HG03039 (cell line): ENCODE measurements at regions not wholly inside any gene's neighbourhood (a gene's known extent, or its start where the extent isn't known, plus 50 kb on each side); places are given as distances from the start of the nearest gene placed in this dataset.
"Not testable (repeated sequence)": the region's sequence is repeated elsewhere in the genome, so short reads cannot be mapped to it uniquely, and the experiment has no call there.

ENCODE experiments used
- ATAC-seq: cut with Tn5 transposase; IDR thresholded peaks from one replicate; pipeline ENCODE4 v1.9.1; 2021; ENCODE audit warnings: mild to moderate bottlenecking, moderate library complexity; ENCODE audit not compliant: unreplicated experiment

DNA sequence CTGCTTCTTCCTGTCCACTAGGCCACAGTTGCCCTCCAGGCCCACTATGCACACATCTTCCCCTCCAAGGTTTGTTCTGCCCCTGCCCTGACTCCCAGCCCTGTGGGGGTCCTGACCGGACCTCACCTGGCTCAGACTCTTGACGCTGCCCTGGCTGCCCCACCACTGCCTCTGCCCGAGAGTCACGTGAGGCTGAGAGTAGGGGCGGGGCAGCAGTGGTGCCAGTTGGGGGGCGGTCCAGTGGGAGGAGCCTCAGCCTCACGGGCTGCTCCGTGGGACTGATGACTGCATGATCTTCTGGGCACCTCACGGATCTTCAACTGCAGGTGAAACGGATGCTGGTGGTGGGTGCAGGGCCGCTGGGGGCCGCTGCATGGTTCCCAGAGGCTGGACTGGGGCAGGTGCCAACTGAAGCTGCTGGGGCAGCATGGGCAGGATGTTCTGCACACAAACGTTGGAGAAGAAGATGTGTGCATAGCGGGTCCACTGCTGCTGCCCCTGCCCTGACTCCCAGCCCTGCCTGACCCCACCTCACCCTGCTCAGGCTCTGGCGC is 77.6 kb downstream of the HHIPL2 start:
- not testable (repeated sequence) for ATAC-seq

DNA sequence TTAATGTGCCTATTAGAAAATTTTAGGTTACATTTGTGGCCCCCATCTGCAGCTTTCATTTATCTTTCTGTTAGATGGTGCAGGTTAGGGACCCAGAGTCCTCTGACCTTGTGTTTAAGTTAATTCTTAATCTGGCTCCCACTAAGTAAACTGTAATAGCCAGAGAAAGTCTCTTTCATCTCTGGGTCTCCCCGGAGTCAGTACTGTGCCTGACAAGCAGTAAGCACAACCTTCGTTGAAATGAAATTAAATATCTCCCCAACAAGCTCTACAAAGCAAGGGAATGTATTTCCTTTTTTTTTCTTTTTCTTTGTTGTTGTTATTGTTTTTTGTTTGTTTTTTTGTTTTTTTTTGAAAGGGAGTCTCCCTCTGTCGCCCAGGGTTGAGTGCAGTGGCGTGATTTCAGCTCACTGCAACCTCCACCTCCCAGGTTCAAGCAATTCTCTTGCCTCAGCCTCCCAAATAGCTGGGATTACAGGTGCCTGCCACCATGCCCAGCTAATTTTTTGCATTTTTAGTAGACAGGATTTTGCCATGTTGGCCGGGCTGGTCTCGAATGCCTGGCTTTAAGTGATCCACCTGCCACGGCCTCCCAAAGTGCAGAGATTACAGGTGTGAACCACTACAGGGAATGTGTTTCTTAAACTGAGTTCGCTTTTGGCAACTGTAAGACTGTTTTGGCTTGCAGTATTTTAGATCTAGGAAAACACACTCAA is 81.6 kb downstream of the HHIPL2 start:
- no peak for ATAC-seq

DNA sequence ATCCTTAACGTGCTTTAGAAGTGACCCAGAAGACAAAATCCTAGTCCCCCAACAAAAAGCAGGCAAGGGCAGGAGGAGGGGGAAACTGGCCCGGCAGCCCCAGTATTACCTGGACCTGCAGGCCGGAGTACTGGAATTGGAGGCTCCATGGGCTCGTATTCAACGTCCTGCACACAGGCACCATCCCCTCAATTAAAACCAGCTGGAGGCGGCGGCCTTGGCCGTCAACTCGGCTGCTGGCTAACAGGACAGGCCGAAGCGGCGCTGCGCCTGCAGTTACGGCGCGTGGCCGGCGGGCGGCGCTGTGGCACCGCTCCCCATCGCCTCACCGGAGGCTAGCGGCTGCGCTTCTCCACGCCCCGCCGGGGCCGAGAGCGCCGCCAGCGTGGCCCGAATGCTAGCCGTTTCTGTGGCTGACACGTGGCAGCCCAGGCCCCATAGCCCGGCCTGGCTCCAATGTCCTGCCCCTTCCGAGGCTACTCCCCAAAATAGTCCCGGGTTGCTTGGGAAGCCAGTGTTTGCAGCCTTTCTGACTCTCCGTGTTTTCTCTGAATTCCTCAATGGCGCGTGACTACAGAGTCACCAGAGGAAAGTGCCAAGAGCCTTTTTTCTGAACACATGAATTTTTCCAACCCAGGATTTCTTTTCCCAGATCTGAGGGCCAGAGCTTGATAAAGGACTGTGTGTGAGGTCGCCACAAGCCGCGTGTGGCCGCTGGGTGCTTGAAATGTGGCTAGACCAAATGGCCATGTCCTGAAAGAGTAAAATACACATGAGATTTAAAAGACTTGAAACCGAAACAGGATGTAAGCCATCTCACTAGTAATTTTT is 82.5 kb downstream of the HHIPL2 start:
- peak; percentile 92 for ATAC-seq

DNA sequence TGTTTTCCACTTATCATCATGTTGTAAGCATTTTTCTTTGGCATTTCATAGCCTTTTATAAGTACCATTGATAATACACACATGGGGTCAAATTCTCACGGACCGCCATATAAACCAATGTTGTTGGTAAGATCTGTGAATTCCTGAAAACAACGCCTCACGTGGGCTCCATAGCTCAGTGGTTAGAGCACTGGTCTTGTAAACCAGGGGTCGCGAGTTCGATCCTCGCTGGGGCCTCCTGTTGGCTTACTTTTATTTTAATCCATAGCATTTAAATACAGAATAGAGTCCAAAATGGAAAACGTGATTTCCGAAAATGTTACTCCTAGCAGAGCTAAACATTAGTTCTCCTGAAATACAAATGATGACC is 83.1 kb downstream of the HHIPL2 start:
- ATAC-seq = peak; percentile 16

DNA sequence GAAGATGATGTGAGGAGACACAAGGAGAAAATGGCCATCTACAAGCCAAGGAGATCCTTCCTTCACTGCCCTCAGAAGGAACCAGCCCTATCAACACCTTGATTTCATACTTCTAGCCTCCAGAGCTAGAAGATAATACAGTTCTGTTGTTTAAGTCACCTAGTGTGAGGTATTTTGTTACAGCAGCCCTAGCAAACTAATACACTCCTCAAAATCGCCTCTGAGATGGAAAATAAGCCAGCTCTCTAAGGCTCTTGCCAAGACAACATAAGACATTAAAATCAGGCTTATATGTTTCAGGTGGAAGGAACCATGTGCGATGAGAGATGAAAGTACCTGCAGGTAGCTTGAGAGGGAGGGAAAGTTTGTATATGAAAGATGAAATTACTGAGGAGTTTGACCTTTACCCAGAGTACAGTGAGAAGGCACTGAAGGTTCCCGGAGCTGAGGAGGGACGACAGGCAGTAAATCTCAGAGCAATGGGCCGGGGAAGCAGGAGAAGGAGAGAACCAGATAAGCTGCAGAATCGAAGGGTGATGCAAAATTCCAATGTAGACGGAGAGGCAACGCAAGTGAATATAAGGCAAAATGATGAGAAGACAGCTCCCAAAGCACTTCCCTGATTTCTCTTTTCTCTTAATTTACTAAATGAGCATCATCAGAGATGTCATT is 84.7 kb downstream of the HHIPL2 start:
- ATAC-seq = no peak

DNA sequence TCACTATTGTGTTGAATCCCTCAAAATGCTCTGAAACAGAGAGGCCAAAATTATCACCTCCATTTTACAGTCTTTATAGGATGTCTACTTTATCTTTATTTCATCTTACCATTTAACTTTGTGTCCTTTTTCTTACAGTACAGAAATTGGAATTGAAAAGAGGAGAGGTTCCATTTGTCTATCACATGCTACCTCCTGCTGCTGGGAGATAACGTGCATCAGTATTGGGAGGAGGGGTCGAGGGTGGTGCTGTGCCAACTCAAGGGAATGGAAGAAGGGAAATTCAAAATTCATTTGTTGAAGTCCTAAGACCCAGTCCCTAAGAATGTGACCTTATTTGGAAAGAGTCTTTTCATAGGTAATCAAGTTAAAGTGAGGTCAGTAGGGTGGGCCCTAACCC is 85.3 kb downstream of the HHIPL2 start:
- ATAC-seq = no peak

DNA sequence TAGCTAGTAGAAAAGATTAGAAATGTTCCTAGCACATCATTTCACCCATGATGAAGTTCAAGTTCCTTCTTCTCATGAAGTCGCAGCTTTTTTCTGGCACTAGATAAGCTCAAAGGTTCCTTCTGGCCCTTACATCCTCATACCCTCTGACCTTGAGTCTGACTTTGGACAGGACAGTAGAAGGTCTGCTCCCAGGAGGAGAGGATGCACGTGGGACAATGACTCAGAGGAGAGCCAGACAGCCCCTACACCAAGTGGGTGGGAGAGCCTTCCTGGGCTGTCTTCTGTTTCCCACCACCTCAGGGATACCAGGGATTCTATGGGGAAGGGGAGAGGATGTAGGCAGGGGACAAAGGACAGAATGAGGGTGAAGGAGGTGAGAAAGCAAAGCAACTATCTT is 86.0 kb downstream of the HHIPL2 start:
- ATAC-seq = no peak

DNA sequence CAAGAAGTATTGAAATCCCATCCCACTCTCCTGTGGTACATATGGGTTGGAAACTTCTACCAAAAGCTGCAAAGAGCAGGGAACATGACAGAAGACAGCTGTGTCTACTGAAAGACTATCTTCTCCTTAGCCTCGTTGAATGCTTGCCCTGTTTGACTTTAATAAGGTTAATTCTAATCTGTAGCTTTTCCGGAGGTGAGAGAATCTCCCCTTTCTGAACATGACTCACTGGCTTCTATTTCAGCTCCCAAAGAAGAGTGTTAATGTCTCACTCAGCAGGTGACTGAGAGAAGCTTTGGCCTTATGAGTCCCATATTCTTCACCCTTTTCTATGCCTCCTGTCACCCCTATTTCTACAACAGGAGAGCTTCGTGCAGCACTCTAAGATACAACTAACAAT is 88.3 kb downstream of the HHIPL2 start:
- ATAC-seq = no peak

DNA sequence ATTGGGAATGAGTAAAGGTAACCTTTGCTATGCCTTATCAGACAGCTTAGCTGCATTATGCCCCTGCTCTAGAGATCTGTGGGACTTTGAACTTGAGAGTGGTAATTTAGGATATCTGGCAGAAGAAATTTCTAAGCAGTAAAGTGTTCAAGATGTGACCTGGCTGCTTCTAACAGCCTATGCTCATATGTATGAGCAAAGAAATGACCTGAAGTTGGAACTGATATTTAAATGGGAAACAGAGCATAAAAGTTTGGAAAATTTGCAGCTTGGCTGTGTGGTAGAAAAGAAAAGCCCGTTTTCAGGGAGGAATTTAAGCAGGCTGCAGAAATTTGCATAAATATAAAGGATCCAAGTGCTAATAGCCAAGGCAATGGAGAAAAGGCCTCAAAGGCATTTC is 90.4 kb downstream of the HHIPL2 start:
- ATAC-seq = no peak

DNA sequence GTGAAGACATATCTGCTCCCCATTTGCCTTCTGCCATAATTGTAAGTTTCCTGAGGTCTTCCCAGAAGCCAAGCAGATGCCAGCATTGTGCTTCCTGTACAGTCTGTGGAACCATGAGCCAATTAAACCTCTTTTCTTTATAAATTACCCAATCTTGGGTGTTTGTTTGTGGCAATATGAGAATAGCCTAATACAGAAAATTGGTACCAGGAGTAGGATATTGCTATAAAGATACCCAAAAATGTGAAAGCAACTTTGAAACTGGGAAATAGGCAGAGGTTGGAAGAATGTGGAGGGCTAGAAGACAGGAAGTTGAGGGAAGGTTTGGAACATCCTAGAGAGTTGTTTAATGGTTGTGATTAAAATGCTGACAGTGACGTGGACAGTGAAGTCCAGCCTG is 90.8 kb downstream of the HHIPL2 start:
- ATAC-seq = no peak

DNA sequence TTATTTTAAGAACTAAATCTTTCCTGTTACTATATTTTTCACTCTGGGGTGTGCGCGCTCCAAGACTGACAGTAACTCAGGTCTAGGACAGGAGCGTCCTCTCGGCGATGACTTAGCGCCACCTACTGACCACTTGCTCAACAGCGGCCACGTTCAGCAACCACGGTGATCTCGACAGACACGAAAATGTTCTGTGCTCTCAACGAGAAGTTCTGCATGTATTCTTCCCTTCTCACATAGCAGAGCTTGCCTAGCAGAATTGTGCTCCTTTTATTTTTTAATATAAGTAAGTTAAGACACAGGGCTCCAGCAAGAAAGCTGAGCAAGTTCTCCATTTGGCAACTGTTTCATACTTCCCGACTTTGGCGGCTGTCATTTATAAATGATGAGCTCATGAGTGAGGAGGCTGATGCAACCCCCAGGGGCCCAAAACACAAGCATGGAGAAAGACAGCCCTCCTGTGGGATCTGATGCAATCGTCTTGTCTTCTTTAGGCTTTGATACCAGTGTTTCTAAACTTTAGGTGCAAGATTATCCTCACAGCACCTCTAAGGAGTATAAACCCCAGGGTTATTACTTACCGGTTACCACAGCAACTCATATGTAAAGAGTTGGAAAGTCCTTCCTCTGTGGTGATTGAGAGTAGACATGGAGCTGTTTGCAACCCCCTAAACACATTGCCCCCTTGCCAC is 92.6 kb downstream of the HHIPL2 start:
- ATAC-seq = peak; percentile 94

DNA sequence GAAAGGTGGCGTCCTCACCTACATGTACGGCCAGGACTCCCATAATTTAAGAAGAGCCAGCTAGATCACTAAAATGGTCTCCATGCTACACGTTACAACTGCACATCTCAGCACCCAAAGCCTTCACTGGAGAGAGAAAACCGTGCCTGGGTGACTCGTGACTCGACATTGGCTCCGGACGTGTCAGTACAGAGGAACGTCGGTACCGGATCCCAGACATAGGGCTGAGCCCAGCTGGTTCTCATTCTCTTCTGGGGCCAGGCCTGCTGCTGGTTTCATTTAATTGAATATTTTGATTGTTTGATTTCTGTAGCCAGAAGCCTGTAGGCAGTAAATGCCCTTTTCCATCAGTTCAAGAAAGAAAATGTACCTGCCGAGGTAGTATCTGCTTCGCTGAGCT is 93.1 kb downstream of the HHIPL2 start:
- no peak for ATAC-seq

DNA sequence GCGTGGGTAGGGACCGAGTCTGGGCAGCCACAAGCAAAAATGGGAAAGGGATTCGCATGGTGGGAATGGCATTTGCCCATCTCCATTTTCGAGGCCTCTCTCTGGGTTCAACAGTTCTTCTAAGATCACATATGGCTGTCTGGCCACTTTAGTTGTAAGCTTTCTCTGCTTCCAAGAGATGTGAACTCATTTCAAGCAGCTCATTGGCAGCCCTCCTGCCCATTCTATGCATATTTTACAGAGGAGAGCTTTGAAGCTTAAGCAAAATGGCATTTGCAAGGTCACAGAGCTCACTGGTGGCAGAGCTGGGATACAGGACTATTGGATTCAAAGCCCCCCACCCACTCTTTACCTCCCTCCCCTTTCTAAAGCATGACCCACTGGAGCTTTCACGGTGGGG is 93.7 kb downstream of the HHIPL2 start:
- no peak for ATAC-seq

DNA sequence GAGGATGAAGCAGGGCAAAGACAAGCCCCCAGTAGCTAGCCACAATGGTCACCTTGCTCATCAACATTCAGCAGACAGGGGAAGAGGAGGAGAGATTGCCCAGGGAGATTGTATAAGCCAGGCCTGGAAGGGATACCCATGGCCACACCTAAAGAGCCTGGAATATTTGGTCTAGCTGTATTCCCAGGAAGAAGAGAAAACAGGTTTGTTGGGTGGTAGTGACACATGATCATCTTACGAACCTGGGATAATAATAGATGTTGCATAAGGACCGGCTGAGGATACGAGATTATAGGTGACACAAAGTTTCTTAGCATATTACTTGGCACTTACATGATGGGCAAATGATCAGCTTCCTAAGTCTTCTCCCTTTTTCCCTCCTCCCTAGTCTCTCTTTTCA is 95.9 kb downstream of the HHIPL2 start:
- no peak for ATAC-seq

DNA sequence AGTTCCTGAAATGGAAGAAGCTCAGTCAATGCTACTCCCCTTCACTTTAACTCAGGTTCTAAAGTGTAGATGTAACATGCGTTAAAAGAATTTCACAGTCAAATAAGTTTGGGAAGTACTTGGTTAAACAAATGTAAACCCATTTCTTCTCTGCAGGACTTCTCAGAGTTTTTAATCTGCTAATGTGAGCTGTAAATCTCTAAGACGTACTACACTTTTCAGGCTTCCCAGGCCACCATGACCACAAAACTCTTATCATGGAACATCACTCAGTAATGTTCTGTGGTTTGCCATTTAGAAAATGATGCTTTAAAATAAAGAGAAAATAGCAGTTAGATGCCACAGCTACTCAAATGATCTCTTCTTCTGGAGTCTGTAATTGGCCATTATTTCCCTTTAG is 104.3 kb downstream of the HHIPL2 start:
- no peak for ATAC-seq

DNA sequence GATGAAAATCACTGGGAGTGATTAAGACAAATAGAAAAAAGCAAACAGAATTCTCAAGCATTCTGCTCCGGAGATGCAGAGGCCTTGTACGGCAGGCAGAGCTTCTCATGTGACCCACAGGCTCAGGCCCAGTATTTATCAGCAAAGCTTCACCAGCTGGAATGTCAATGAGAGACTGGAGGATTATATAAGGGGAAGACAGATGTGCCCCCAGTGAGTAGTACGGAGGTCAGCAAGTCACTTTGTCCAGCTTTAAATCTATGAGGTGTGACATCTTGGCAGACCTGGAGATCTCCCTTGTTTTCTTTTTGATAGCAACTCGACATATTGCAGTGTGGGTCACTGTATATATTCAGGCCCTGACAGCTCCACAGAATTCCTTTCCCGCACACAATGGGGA is 106.8 kb downstream of the HHIPL2 start:
- no peak for ATAC-seq

DNA sequence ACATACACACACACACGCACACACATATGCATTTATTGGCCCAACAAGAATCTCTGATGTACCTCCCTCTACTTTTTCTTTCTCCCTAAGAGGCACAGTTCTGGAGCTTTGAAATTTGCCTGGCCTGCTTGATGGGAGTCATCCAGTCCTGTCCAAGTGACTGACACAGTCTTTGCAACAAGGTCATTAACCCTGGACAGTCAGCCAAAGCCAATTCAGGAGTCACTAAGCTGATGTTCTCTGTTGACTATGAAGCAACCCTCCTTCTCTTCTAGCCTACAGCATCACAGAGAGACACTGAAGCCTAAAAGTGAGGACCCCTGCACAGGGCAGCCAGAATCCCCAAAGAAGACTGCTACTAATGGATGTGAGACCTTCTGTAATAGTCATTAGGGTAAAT is 123.1 kb downstream of the HHIPL2 start:
- no peak for ATAC-seq

DNA sequence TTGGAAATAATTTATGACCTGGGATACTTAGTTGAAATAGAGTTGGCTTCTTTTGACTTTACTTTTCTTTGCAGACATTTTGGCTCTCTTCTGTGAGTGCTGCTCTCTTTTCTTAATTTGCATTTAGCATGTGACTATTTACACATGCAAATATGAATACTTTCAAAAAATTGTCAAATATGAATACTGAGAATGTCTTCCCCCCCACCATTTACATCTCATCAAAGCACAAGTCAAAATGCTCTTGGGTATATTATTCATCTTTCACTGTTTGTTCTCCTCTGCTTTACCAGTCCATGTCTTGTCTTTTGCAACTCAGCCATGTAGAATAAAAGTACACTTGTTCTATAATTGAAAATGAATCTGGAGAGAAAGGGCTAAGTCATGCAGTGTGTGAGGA is 126.5 kb downstream of the HHIPL2 start:
- no peak for ATAC-seq

DNA sequence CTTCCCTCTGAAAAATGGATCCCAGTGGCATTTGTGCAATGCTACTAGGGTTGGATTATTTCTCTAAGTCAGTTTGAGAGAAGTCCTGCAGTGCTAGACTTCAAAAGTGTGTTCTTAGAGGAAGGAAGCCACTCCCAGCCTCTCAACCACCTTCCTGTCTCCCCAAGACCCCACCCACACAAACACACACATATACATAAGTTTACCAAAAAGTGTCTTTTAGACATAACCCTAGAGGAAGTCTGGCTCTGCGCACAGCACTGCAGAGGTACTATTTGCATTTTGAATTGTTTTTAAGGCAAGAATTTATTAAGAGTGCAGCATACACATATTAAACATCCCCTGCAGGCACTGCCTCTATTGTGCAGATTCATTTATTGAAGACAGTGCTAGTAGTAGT is 127.3 kb downstream of the HHIPL2 start:
- ATAC-seq = no peak

DNA sequence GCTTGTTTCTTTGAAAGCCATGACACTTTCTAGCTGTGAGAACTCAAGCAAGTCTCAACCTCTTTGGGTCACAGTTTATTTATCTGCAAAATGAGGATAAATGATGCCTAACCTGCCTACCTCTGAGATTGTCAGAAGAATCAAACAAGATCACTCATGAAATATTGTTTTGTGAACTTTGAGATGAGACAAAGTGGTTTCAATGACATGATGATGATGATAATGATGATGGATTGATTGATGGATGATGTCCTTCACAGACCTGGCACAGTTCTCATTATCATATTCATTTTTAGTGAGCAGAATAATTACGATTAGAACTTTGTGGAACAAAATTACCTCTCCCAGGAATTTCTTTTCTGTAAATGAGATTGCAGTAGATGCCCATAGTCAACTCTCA is 129.2 kb downstream of the HHIPL2 start:
- ATAC-seq = no peak

DNA sequence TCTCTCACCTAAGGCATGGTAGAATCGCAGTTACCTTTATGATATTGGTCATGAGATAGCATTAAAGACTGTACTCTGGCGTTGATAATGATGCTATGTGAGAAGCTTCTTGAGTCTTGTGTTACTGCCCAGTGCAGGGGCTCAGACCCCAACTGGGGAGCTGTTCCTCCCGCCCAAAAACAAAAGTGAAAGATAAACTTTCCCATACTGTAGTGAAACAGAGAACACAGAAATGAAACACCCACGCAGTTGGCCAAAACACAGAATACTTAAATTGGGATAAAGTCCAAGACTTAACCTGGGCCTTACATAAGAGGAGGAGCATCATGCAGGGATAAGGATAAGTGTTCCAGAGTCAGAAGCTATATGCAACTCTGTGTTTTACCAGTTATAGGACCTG is 130.6 kb downstream of the HHIPL2 start:
- ATAC-seq = no peak
